SK-N-SH (cell line): ENCODE measurements at regions not wholly inside any gene's neighbourhood (a gene's known extent, or its start where the extent isn't known, plus 50 kb on each side); places are given as distances from the start of the nearest gene placed in this dataset.

Source experiments
- CTCF ChIA-PET: fragments of 300-600, 350-600 bp; formaldehyde crosslinking; extraction: SDS; loops from one replicate; lab custom pipeline; 2021; lab: Yijun Ruan, JAX
- POLR2A ChIA-PET: fragments of 350-600 bp; sonication (Branson Sonifier 250); formaldehyde crosslinking; extraction: SDS; loops from one replicate; lab custom pipeline; 2020; ENCODE audit warnings: antibody characterized with exemption, inconsistent platforms; lab: Yijun Ruan, JAX
- DNase-seq: peaks from one replicate; pipeline ENCODE4 v3.0.0; 2012
- H2AFZ ChIP-seq: fragments of 200-600 bp; sonication (generic); 2 replicates; pipeline ENCODE4 v1.8.1; 2016; ENCODE audit warnings: antibody characterized with exemption, mild to moderate bottlenecking, low read depth
- H3F3A ChIP-seq: fragments of 200-600 bp; sonication (generic); replicated peaks from 2 replicates; pipeline ENCODE3; 2016; ENCODE audit warnings: antibody characterized with exemption, mild to moderate bottlenecking; ENCODE audit not compliant: insufficient read depth
- H3K27ac ChIP-seq, 2 experiments: fragments of 200-500 bp in 1 of 2; fragments of 200-600 bp in 1 of 2; sonication (Bioruptor generic) in 1 of 2; sonication (generic), shearing (Covaris generic) in 1 of 2; 2 replicates each; pipeline versions ENCODE4 v1.5.1 to v1.6.1; 2014 to 2016; ENCODE audit warnings: low read depth in 2 of 2, inconsistent platforms in 1 of 2, low read length in 1 of 2, mild to moderate bottlenecking in 1 of 2, mixed read lengths in 1 of 2
- H3K27me3 ChIP-seq: fragments of 200-600 bp; sonication (generic), shearing (Covaris generic); 2 replicates; pipeline ENCODE4 v1.6.1; 2016; ENCODE audit warnings: mixed run types; ENCODE audit not compliant: insufficient read depth
- H3K36me3 ChIP-seq, 2 experiments: fragments of 200-500 bp in 1 of 2; fragments of 200-600 bp in 1 of 2; sonication (Bioruptor generic) in 1 of 2; sonication (generic) in 1 of 2; replicated peaks in 1 of 2; 2 replicates each; pipeline versions ENCODE3 to v1.5.1; 2014 to 2016; ENCODE audit warnings: low read length in 1 of 2, mild to moderate bottlenecking in 1 of 2; ENCODE audit not compliant: insufficient read depth in 2 of 2, control insufficient read depth in 1 of 2
- H3K4me1 ChIP-seq, 2 experiments: fragments of 200-500 bp in 1 of 2; fragments of 200-600 bp in 1 of 2; sonication (Bioruptor generic) in 1 of 2; sonication (generic), shearing (Covaris generic) in 1 of 2; 2 replicates each; pipeline versions ENCODE4 v1.5.1 to v1.6.1; 2014 to 2016; ENCODE audit warnings: low read depth in 1 of 2, low read length in 1 of 2, mixed run types in 1 of 2; ENCODE audit not compliant: insufficient read depth in 2 of 2, control insufficient read depth in 1 of 2
- H3K4me2 ChIP-seq: fragments of 200-600 bp; sonication (generic), shearing (Covaris generic); 2 replicates; pipeline ENCODE4 v1.6.1; 2017; ENCODE audit warnings: mixed run types
- H3K4me3 ChIP-seq, 2 experiments: fragments of 200-500 bp in 1 of 2; fragments of 200-600 bp in 1 of 2; sonication (Bioruptor generic) in 1 of 2; sonication (generic), shearing (Covaris generic) in 1 of 2; 2 replicates each; pipeline versions ENCODE4 v1.5.1 to v1.8.1; 2014 to 2016; ENCODE audit warnings: low read depth in 2 of 2, inconsistent platforms in 1 of 2, low read length in 1 of 2, mild to moderate bottlenecking in 1 of 2, mixed read lengths in 1 of 2, moderate library complexity in 1 of 2
- H3K79me2 ChIP-seq: fragments of 200-600 bp; sonication (generic); 2 replicates; pipeline ENCODE4 v1.8.1; 2017; ENCODE audit warnings: mild to moderate bottlenecking; ENCODE audit not compliant: insufficient read depth
- H3K9ac ChIP-seq: fragments of 200-600 bp; sonication (generic); 2 replicates; pipeline ENCODE4 v1.6.1; 2017; ENCODE audit warnings: mixed run types
- H3K9me2 ChIP-seq: fragments of 200-600 bp; sonication (generic); 2 replicates; pipeline ENCODE4 v1.6.1; 2017; ENCODE audit warnings: mixed run types
- H3K9me3 ChIP-seq: fragments of 200-600 bp; sonication (generic); 2 replicates; pipeline ENCODE4 v1.6.1; 2017; ENCODE audit warnings: mixed run types, mild to moderate bottlenecking, moderate library complexity
- H4K20me1 ChIP-seq: fragments of 200-600 bp; sonication (generic); 2 replicates; pipeline ENCODE4 v1.6.1; 2017; ENCODE audit warnings: mild to moderate bottlenecking, mixed run types; ENCODE audit not compliant: insufficient read depth
- CHD2 ChIP-seq: fragments of 150-350 bp; IDR thresholded peaks from 2 replicates; pipeline ENCODE4 v1.6.1; 2018; ENCODE audit warnings: low read length; ENCODE audit not compliant: partially characterized antibody
- ELF1 ChIP-seq: IDR thresholded peaks from 2 replicates; pipeline ENCODE4 v1.4.0; 2012
- EP300 ChIP-seq, 2 experiments: IDR thresholded peaks; 2 replicates each; pipeline versions ENCODE4 v1.4.0 to v1.6.1; 2012; ENCODE audit warnings: borderline replicate concordance in 1 of 2, low read depth in 1 of 2, low read length in 1 of 2
- EZH2phosphoT487 ChIP-seq: fragments of 200-600 bp; sonication (generic); IDR thresholded peaks from 2 replicates; pipeline ENCODE4 v1.6.1; 2017; ENCODE audit warnings: low read depth, mixed run types, mild to moderate bottlenecking, antibody characterized with exemption, moderate library complexity, borderline replicate concordance
- FOSL2 ChIP-seq: IDR thresholded peaks from 2 replicates; pipeline ENCODE4 v1.4.0; 2012; ENCODE audit warnings: low read depth, mild to moderate bottlenecking, moderate library complexity, borderline replicate concordance
- FOXJ3 ChIP-seq: sonication (generic); formaldehyde crosslinking; IDR thresholded peaks from 2 replicates; pipeline ENCODE4 v1.5.1; 2020; ENCODE audit warnings: mild to moderate bottlenecking, missing genetic modification reagents
- FOXM1 ChIP-seq: IDR thresholded peaks from 2 replicates; pipeline ENCODE4 v1.4.0; 2012; ENCODE audit warnings: low read depth, mild to moderate bottlenecking
- GABPA ChIP-seq: IDR thresholded peaks from 2 replicates; pipeline ENCODE4 v1.4.0; 2012; ENCODE audit warnings: low read depth, mild to moderate bottlenecking
- IRF3 ChIP-seq: fragments of 150-350 bp; IDR thresholded peaks from 2 replicates; pipeline ENCODE4 v1.6.1; 2016; ENCODE audit warnings: mild to moderate bottlenecking, low read depth, low read length
- MAX ChIP-seq: IDR thresholded peaks from 2 replicates; pipeline ENCODE4 v1.4.0; 2012; ENCODE audit warnings: low read depth
- MEF2A ChIP-seq: IDR thresholded peaks from 2 replicates; pipeline ENCODE4 v1.4.0; 2012; ENCODE audit warnings: low read depth, borderline replicate concordance
- MXI1 ChIP-seq: IDR thresholded peaks from 2 replicates; pipeline ENCODE4 v1.6.1; 2012; ENCODE audit warnings: mild to moderate bottlenecking, low read depth, low read length, improper control_type of control experiment
- PBX3 ChIP-seq: IDR thresholded peaks from 2 replicates; pipeline ENCODE4; 2012
- POLR2AphosphoS5 ChIP-seq: IDR thresholded peaks from 2 replicates; pipeline ENCODE4 v1.6.1; 2012; ENCODE audit warnings: low read depth, low read length
- RCOR1 ChIP-seq: fragments of 150-350 bp; IDR thresholded peaks from 2 replicates; pipeline ENCODE4 v1.6.1; 2017; ENCODE audit warnings: antibody characterized with exemption, low read length
- RXRA ChIP-seq: IDR thresholded peaks from 2 replicates; pipeline ENCODE4 v1.4.0; 2012; ENCODE audit warnings: low read depth, mild to moderate bottlenecking, borderline replicate concordance
- SIN3A ChIP-seq: IDR thresholded peaks from 2 replicates; pipeline ENCODE4 v1.6.1; 2012; ENCODE audit warnings: low read depth, mild to moderate bottlenecking, low read length, moderate library complexity, borderline replicate concordance
- TAF1 ChIP-seq: IDR thresholded peaks from 2 replicates; pipeline ENCODE4 v1.6.1; 2012; ENCODE audit warnings: low read depth, mild to moderate bottlenecking, low read length, moderate library complexity, borderline replicate concordance
- USF1 ChIP-seq: IDR thresholded peaks from 2 replicates; pipeline ENCODE4 v1.4.0; 2012; ENCODE audit warnings: low read depth, borderline replicate concordance
- USF2 ChIP-seq: fragments of 150-350 bp; IDR thresholded peaks from 2 replicates; pipeline ENCODE4 v1.6.1; 2017; ENCODE audit warnings: antibody characterized with exemption, low read length, low read depth, borderline replicate concordance
- WGBS: methylation state at CpG from one replicate; pipeline ENCODE4 v1.1.6; 2017; ENCODE audit warnings: low lambda C conversion rate; 5-methylcytosine and 5-hydroxymethylcytosine counted together

GRCh38 chr12:30181334-30181733 lies 397.6 kb upstream of the TMTC1 start:
- Histone ChIP-seq H3K9me3 (no peaks in the 10 kb centered on the region), H3K9ac (no peak overlapping the region), H3F3A (no peaks in the 10 kb centered on the region), H3K9me2 (no peaks in the 10 kb centered on the region), H3K79me2 (no peaks in the 10 kb centered on the region), H3K27me3 (no peaks in the 10 kb centered on the region), H3K4me1 (peaks cover 0 to 3% of the 10 kb centered on the region in 2 experiments; a peak in 1 of 4 replicates), H3K4me2 (no peak overlapping the region), H3K4me3 (no peak overlapping the region), H3K36me3 (no peaks in the 10 kb centered on the region), H3K27ac (no peak overlapping the region), H4K20me1 (no peaks in the 10 kb centered on the region), H2AFZ (no peak overlapping the region)
- POLR2A ChIA-PET = no interaction called here
- TF ChIP-seq SIN3A (no peak), FOXJ3 (CRISPR knock-in tag) (no peak), TAF1 (no peak), EZH2phosphoT487 (no peak), CHD2 (no peak), PBX3 (no peak), IRF3 (no peak), MAX (no peak), MXI1 (no peak), RCOR1 (no peak), EP300 (IDR thresholded peaks at IDR 0.05; ENCODE audit: borderline replicate concordance in 1 of 2, low read depth in 1 of 2, low read length in 1 of 2) (no peak)
- CTCF ChIA-PET = no interaction called here
- WGBS = 17% methylated on average over 1 of the region's 1 CpG
- no peak for DNase-seq

- Histone ChIP-seq H3F3A (no peaks in the 10 kb centered on the region), H2AFZ (no peak overlapping the region), H3K27me3 (no peaks in the 10 kb centered on the region), H4K20me1 (no peaks in the 10 kb centered on the region), H3K9ac (no peak overlapping the region), H3K27ac (no peak overlapping the region), H3K9me2 (no peaks in the 10 kb centered on the region), H3K36me3 (no peaks in the 10 kb centered on the region), H3K79me2 (no peaks in the 10 kb centered on the region), H3K4me1 (peaks cover 0 to 3% of the 10 kb centered on the region in 2 experiments; a peak in 1 of 4 replicates), H3K9me3 (no peaks in the 10 kb centered on the region), H3K4me2 (no peak overlapping the region), H3K4me3 (no peak overlapping the region)
- TF ChIP-seq FOSL2 = no peak
- no peak for TF ChIP-seq FOXJ3 (CRISPR knock-in tag)
- TF ChIP-seq MEF2A = no peak
- TF ChIP-seq RXRA = no peak
- no peak for TF ChIP-seq USF1
- no peak for TF ChIP-seq POLR2AphosphoS5
- TF ChIP-seq USF2 = no peak
- TF ChIP-seq ELF1 = no peak
- TF ChIP-seq FOXM1 = no peak
- no peak for TF ChIP-seq GABPA
- no peak for TF ChIP-seq EZH2phosphoT487
- no peak for TF ChIP-seq TAF1
- CTCF ChIA-PET = no interaction called here
- no peak for DNase-seq
- POLR2A ChIA-PET = no interaction called here
Observed at GRCh38 chr12:30180602-30181001, 396.9 kb upstream of the TMTC1 start.
